A673 (cell line): ENCODE measurements at regions not wholly inside any gene's neighbourhood (a gene's known extent, or its start where the extent isn't known, plus 50 kb on each side); places are given as distances from the start of the nearest gene placed in this dataset.

Source experiments
- BruUV-seq: library from RNA; stranded (reverse); fragments of 400-500 nt; replicated peaks from 2 replicates; lab custom pipeline; 2021; lab: Mats Ljungman, UMichigan
- CTCF ChIA-PET: fragments of 300-600 bp; sonication (Branson Sonifier 250); formaldehyde crosslinking; loops from one replicate; lab custom pipeline; 2022; ENCODE audit warnings: antibody characterized with exemption; lab: Charles Lee
- POLR2A ChIA-PET: fragments of 300-600 bp; sonication (Branson Sonifier 250); formaldehyde crosslinking; loops from one replicate; lab custom pipeline; 2022; ENCODE audit warnings: antibody characterized with exemption; ENCODE audit not compliant: low non-redundant PET; lab: Charles Lee
- DNase-seq: peaks from one replicate; pipeline ENCODE4 v3.0.0-alpha.2; 2015; ENCODE audit warnings: low spot score
- H3K27ac ChIP-seq: fragments of 200-600 bp; sonication (generic); 2 replicates; pipeline ENCODE4 v1.5.1; 2016; ENCODE audit warnings: mixed run types, low read depth, mild to moderate bottlenecking, mixed read lengths, antibody characterized with exemption, low read length; ENCODE audit not compliant: poor library complexity, severe bottlenecking
- H3K27me3 ChIP-seq: fragments of 200-600 bp; sonication (generic); replicated peaks from 2 replicates; pipeline ENCODE4 v1.6.1; 2017; ENCODE audit warnings: mixed run types, low read depth, mild to moderate bottlenecking, mixed read lengths, antibody characterized with exemption, low read length; ENCODE audit not compliant: insufficient read depth, poor library complexity
- H3K36me3 ChIP-seq: fragments of 200-600 bp; sonication (generic); 2 replicates; pipeline ENCODE4 v1.6.1; 2016; ENCODE audit warnings: mixed run types, mild to moderate bottlenecking, mixed read lengths, antibody characterized with exemption, low read length; ENCODE audit not compliant: insufficient read depth, poor library complexity, severe bottlenecking
- H3K4me1 ChIP-seq: fragments of 200-600 bp; sonication (generic); 2 replicates; pipeline ENCODE4 v1.6.1; 2017; ENCODE audit warnings: mixed run types, mild to moderate bottlenecking, mixed read lengths, antibody characterized with exemption, low read length; ENCODE audit not compliant: insufficient read depth, poor library complexity, severe bottlenecking
- H3K4me3 ChIP-seq: fragments of 200-600 bp; sonication (generic); 2 replicates; pipeline ENCODE4 v1.5.1; 2016; ENCODE audit warnings: low read depth, mixed run types, mild to moderate bottlenecking, mixed read lengths, low read length; ENCODE audit not compliant: poor library complexity, severe bottlenecking
- H3K9me3 ChIP-seq: fragments of 200-600 bp; sonication (generic); 2 replicates; pipeline ENCODE4 v1.6.1; 2016; ENCODE audit warnings: mixed run types, low read depth, mild to moderate bottlenecking, mixed read lengths, antibody characterized with exemption, low read length; ENCODE audit not compliant: poor library complexity, severe bottlenecking
- CTCF ChIP-seq: fragments of 300-800, 200-600 bp; sonication (generic); conservative IDR thresholded peaks from 2 replicates; pipeline ENCODE4 v1.5.1; 2017; ENCODE audit warnings: low read depth, mild to moderate bottlenecking, antibody characterized with exemption, low read length, moderate library complexity, mixed read lengths
- EZH2 ChIP-seq: fragments of 200-600 bp; sonication (generic); IDR thresholded peaks from 2 replicates; pipeline ENCODE4 v1.6.1; 2017; ENCODE audit warnings: borderline replicate concordance, low read depth, mild to moderate bottlenecking, mixed read lengths, antibody characterized with exemption, low read length; ENCODE audit not compliant: poor library complexity, severe bottlenecking
- intact Hi-C: fragments of 100-400 bp; cut with micrococcal nuclease; formaldehyde crosslinking; loops from one replicate; pipeline ENCODE4 v1.10.0; 2022; ENCODE audit not compliant: unreplicated experiment

- no peaks in the 10 kb centered on the region for H3K36me3 ChIP-seq
- no peaks in the 10 kb centered on the region for H3K9me3 ChIP-seq
- intact Hi-C loops = no loop called here
- CTCF ChIA-PET = no interaction called here
- POLR2A ChIA-PET = no interaction called here
- no peak for DNase-seq
- H3K27ac ChIP-seq = no peak overlapping the region
- no peaks in the 10 kb centered on the region for H3K27me3 ChIP-seq
- no TSS peak for BruUV-seq
- no peak for TF ChIP-seq CTCF
- no peaks in the 10 kb centered on the region for H3K4me1 ChIP-seq
- H3K4me3 ChIP-seq = no peak overlapping the region
Measured at GRCh38 chr1:95966866-95967265, 732.9 kb downstream of the RWDD3 start.

- BruUV-seq = no TSS peak
Measured at GRCh38 chr1:95974586-95974985, 740.6 kb downstream of the RWDD3 start.

GRCh38 chr1:95982711-95983110 lies 738.9 kb upstream of the PTBP2 start:
- Histone ChIP-seq H3K27ac (no peak overlapping the region), H3K27me3 (peaks cover 8% of the 10 kb centered on the region), H3K9me3 (no peaks in the 10 kb centered on the region), H3K4me1 (no peaks in the 10 kb centered on the region), H3K4me3 (no peak overlapping the region), H3K36me3 (no peaks in the 10 kb centered on the region)
- no TSS peak for BruUV-seq
- DNase-seq = no peak
- intact Hi-C loops = no loop called here
- CTCF ChIA-PET = no interaction called here
- TF ChIP-seq CTCF = no peak
- TF ChIP-seq EZH2 = no peak
- POLR2A ChIA-PET = no interaction called here

More at GRCh38 chr1:95974586-95974985, 740.6 kb downstream of the RWDD3 start:
- ChIA-PET CTCF (no interaction called here), POLR2A (no interaction called here)
- Histone ChIP-seq H3K4me3 (no peak overlapping the region), H3K4me1 (no peaks in the 10 kb centered on the region), H3K27ac (no peak overlapping the region), H3K27me3 (peaks cover 14% of the 10 kb centered on the region), H3K36me3 (no peaks in the 10 kb centered on the region), H3K9me3 (no peaks in the 10 kb centered on the region)
- intact Hi-C loops = no loop called here
- TF ChIP-seq CTCF (no peak), EZH2 (no peak)
- DNase-seq = no peak
